ENCODE measurements at regions not wholly inside any gene's neighbourhood (a gene's known extent, or its start where the extent isn't known, plus 50 kb on each side); places are given as distances from the start of the nearest gene placed in this dataset.

- TF ChIP-seq, protein P1, sequence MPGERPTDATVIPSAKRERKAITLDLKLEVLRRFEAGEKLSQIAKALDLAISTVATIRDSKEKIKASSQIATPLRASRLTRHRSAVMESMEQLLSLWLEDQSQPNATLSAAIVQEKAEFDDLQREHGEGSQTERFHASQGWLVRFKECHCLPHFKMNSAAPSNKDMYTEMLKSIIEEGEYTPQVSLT (CRISPR knock-in tag; IDR thresholded peaks at IDR 0.05; ENCODE audit: borderline replicate concordance, low read depth), result no peak
These were observed 391.9 kb upstream of the CHD6 start (continued) for GRCh38 chr20:42010090-42010489.

DNA sequence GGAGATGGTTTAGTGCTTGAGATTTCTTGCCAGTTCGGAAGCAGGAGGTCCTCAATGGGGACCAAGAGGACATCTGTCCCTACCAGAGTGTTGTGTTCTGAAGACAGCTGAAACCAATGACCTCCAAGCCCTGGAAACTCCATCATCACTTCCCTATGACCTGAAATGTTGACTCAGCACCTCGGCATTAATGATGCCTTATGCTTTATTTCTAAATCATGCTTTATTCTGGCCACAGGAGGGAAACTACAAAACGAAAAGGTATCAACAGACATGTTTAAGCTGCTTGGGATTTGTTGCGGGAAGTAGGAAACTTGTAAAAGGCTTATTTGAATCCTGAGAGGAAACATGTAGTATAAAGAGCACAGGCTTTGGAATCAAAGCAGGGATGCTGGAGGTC lies 389.1 kb upstream of the CHD6 start:
- Histone ChIP-seq H3K79me2 (ENCODE audit: insufficient read depth, low read length) (no peaks in the 10 kb centered on the region), H3K4me1 (ENCODE audit: insufficient read depth, low read length) (no peaks in the 10 kb centered on the region), H3K4me2 (ENCODE audit: low read depth, low read length) (no peak overlapping the region), H4K20me1 (ENCODE audit: insufficient read depth, low read length) (no peaks in the 10 kb centered on the region), H2AFZ (ENCODE audit: low read length) (no peak overlapping the region), H3K27me3 (ENCODE audit: control insufficient read depth in 1 of 2, insufficient read depth in 2 of 2, low read length in 2 of 2) (no peaks in the 10 kb centered on the region), H3K36me3 (replicated peaks in 1 of 2; ENCODE audit: control insufficient read depth in 1 of 2, insufficient read depth in 2 of 2, low read length in 2 of 2) (no peaks in the 10 kb centered on the region), H3K9ac (ENCODE audit: insufficient read depth, low read depth, low read length) (no peak overlapping the region), H3K27ac (ENCODE audit: extremely low read length, insufficient read depth, low read length) (no peak overlapping the region), H3K9me3 (ENCODE audit: low read length) (peaks cover 20% of the 10 kb centered on the region), H3K4me3 (replicated peaks in 1 of 3; ENCODE audit: insufficient read depth in 1 of 3, low read depth in 2 of 3, low read length in 3 of 3) (no peak overlapping the region)
- ChIA-PET POLR2A (no interaction called here), CTCF (ENCODE audit: low intra/inter-chr PET ratio, low total read pairs) (no interaction called here)
- intact Hi-C loops (cut with micrococcal nuclease; ENCODE audit: unreplicated experiment) (no loop called here), in situ Hi-C loops (cut with HindIII; ENCODE audit: extremely low pct_ligation_motif_present, low pct_unique_long_range_greater_than_20kb) (no loop called here)
- TF ChIP-seq, protein P2, sequence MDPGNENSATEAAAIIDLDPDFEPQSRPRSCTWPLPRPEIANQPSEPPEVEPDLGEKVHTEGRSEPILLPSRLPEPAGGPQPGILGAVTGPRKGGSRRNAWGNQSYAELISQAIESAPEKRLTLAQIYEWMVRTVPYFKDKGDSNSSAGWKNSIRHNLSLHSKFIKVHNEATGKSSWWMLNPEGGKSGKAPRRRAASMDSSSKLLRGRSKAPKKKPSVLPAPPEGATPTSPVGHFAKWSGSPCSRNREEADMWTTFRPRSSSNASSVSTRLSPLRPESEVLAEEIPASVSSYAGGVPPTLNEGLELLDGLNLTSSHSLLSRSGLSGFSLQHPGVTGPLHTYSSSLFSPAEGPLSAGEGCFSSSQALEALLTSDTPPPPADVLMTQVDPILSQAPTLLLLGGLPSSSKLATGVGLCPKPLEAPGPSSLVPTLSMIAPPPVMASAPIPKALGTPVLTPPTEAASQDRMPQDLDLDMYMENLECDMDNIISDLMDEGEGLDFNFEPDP (CRISPR knock-in tag; conservative IDR thresholded peaks at IDR 0.05), result no peak
- peak; percentile 58 to 73 for TF ChIP-seq MAFK (conservative IDR thresholded peaks at IDR 0.05 in 1 of 2, IDR thresholded peaks at IDR 0.05 in 1 of 2; ENCODE audit: low read length in 2 of 2)
- TF ChIP-seq, protein P3, sequence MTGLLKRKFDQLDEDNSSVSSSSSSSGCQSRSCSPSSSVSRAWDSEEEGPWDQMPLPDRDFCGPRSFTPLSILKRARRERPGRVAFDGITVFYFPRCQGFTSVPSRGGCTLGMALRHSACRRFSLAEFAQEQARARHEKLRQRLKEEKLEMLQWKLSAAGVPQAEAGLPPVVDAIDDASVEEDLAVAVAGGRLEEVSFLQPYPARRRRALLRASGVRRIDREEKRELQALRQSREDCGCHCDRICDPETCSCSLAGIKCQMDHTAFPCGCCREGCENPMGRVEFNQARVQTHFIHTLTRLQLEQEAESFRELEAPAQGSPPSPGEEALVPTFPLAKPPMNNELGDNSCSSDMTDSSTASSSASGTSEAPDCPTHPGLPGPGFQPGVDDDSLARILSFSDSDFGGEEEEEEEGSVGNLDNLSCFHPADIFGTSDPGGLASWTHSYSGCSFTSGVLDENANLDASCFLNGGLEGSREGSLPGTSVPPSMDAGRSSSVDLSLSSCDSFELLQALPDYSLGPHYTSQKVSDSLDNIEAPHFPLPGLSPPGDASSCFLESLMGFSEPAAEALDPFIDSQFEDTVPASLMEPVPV (CRISPR knock-in tag; IDR thresholded peaks at IDR 0.05), result no peak
- peak; percentile 56 for TF ChIP-seq MAFF (IDR thresholded peaks at IDR 0.05; ENCODE audit: low read depth, low read length)
- TF ChIP-seq REXO4 (CRISPR knock-in tag; IDR thresholded peaks at IDR 0.05; ENCODE audit: borderline replicate concordance), result no peak
- TF ChIP-seq ZSCAN21 (CRISPR knock-in tag; IDR thresholded peaks at IDR 0.05; ENCODE audit: borderline replicate concordance), result no peak
- no peak for TF ChIP-seq ZFP62 (CRISPR knock-in tag; IDR thresholded peaks at IDR 0.05)
- no peak for TF ChIP-seq RBM22 (optimal IDR thresholded peaks at IDR 0.05; ENCODE audit: low read length)
- WGBS (ENCODE audit: low lambda C conversion rate), result 13% methylated on average over 4 of the region's 4 CpGs
- BruUV-seq (replicated peaks), result no TSS peak
- DNase-seq (ENCODE audit: low spot score), result no peak
- no peak for ATAC-seq
- FAIRE-seq, result no peak
